Ureter (tissue), 1 donor: ENCODE measurements at regions not wholly inside any gene's neighbourhood (a gene's known extent, or its start where the extent isn't known, plus 50 kb on each side); places are given as distances from the start of the nearest gene placed in this dataset.

Experiments used
- DNase-seq: peaks from one replicate; pipeline ENCODE4 v3.0.0-alpha.2; 2020; ENCODE audit warnings: low spot score
- donor health status: DM: yes; HTN: yes; CAD: no.

- DNase-seq: no peak
Observed at GRCh38 chr6:93784794-93785693, 365.7 kb upstream of the EPHA7 start.

DNA sequence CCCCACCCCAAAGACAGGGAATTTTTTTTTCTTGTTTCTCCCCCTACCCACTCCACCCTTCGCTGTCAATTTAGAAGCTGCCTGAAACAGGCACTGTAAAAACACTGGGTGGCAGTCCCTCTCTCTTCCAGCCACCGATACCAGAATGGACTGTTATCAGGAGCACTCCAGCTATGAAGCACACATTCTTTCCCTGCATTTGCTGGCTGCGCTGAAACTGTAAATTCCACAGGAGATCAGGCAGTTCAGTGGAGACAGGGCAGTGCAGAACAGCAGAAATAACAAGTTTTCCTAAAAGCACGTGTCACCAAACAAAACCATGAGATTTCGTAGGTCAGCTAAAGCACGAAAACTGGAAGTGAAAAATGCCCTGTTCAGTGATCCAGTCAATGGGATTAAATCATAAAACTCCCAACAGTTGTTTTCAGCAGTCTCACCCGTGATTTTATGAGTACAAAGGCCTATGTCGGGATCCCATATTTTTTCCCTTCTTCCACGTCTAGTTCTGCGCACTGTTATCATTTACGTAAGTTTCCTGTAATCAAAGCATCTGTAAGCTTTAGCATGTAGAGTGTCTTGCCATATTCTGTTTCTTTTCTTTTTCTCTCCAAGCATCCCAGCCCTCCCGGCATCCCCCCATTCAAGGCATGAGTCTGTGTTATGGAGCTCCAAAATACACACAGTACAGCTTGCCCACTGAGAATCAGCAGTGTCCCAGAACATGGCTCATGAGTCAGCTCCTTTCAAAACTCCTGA, 359.9 kb upstream of the EPHA7 start:
- DNase-seq: no peak

GRCh38 chr6:93759190-93759589, 339.8 kb upstream of the EPHA7 start:
- DNase-seq: no peak

GRCh38 chr6:93751969-93752368, 332.6 kb upstream of the EPHA7 start:
- no peak for DNase-seq

DNA sequence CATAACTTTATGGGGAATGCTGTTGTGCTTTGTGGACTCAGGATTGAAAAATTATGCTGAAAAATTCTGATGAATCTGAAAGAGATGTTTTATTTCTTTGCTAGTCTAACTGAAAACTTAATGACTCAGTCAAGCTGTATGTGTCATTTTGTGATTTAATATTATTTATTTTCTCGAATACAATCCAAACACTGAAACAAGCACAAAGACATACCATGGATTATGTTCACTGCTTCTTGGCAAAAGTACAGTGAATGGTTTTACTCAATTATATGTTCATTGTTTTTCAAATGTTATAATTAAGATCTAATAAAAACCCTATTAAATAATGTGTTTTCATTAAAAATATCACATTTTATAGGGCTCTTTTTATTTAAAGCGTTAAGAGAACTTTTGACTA, 330.6 kb upstream of the EPHA7 start:
- no peak for DNase-seq

GRCh38 chr6:93749191-93749590, 329.8 kb upstream of the EPHA7 start:
- no peak for DNase-seq

- DNase-seq: no peak
Observed at GRCh38 chr6:93746892-93747291, 327.5 kb upstream of the EPHA7 start.

DNA sequence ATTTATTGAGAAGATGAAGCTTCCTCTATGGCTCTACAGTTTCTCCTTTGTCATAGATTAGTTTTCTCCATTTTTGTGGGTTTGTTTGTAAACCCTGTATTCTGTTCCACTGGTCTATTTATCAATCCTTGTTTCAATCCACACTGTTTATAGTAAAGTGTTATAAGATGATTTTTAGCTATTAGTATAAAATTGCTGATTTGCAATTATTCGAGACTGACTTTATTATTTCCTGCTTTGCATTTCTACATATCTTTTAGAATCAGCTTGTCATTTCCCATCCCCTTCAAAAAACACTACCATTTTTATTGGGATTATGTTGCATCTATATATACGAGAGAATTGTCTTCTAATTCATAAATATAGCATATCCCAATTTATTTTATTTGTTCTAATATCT, 325.9 kb upstream of the EPHA7 start:
- no peak for DNase-seq

DNA sequence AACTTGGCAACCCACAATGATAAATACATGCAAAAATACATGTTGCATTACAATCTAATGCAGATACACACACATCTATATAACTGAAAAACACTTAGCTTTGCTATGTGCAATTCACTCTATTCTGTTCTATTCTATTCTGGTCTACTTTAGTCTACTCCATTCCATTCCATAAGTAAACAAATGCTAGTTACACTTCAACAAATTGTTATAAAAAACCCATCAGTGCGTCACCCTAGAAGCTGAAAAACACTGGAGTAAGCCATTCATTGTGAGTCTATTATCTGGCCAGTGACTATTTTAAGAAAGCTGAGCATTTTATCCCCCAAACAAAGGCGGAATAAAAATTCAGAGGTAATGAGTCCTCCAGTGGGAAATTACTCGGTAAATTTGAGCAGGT, 315.7 kb upstream of the EPHA7 start:
- no peak for DNase-seq

DNA sequence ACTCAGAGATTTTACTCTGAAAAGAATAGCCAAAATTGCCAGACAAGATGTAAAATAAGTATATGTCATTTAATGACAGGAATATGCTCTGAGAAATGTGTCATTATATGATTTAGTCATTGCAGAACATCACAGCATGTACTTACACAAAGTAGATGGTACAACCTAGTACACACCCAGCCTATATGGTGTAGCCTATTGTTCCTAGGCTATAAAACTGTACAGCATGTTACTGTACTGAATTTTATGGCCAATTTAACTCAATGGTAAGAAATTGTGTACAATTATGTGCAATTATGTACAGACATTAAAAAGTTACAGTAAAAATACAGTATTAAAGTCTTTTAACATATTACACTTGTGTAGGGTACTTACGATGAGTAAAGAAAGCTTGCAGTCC, 311.9 kb upstream of the EPHA7 start:
- DNase-seq: no peak

DNA sequence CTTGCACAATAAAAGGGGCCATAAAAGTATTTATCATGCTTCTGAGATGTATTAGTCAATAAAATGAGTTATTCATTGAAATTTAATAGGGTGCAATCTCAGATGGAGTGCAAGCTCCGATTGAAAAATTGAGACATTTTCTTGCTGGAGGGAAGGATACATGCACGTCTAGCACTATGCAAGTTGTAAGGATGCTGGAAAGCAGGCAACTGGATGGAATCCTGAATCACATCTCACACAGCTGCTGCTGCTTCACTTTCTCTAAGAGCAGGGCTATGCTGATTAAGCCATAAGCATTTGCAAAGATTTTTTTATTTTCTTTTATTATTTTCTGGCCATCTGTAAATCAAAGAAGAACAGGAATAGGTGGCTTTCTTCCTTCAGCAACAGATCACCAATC, 308.8 kb upstream of the EPHA7 start:
- DNase-seq: no peak

GRCh38 chr6:93727447-93727846, 308.1 kb upstream of the EPHA7 start:
- DNase-seq: no peak

GRCh38 chr6:93721386-93722048, 302.2 kb upstream of the EPHA7 start:
- no peak for DNase-seq

DNA sequence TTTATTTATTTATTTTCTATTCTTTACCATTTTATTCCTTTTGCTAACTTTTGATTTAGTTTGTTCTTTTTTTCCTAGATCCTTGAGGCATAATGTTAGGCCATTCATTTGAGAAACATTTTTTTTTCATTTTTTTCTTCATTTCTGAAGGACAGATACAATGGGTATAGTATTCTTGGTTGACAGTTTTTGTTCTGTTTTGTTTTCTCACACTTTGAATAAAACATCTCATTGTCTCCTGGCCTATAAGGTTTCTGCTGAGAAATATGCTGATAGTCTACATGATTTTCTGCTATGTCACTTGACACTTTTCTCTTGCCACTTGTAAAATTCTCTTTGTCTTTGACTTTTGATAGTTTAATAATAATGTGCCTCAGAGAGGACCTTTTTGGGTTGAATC, 294.6 kb upstream of the EPHA7 start:
- no peak for DNase-seq

DNA sequence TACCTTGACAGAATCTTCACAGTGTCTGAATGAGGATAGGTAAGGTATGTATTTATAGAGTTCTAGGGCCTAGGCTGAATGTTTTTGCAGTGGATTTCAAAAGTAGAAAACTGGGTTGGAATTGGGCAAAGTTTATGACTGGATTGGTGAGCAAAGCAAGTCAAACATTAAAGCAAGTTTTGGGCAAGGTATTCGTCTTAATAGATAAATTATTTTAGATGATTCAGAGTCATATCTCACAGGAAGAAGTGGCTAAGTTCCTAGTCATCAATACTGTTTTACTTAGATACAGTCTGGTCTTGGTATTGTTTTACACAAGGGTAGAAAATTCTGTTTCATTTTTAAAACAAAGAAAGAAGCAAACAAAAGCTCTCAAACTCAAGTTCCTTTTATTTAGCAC, 284.1 kb upstream of the EPHA7 start:
- DNase-seq: no peak

GRCh38 chr6:93701526-93701925, 282.2 kb upstream of the EPHA7 start:
- DNase-seq: no peak

DNA sequence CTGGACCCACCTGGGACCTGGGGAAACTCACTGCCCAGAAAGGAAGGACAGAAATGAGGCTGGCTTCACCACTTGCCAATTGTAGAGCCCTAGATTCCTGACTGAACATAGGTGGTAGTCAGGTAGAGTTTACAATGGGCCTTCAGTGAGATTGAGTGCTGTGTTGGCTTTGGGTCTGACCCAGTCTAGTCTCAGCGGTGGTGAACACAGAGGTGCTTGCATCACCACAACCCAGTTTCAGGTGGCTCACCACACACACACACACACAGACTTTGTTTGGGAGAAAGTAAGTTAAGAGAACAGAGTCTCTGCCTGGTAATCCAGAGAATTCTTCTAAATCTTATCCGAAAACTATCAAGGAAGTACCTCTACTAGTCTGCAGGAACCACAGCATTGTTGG, 266.1 kb upstream of the EPHA7 start:
- DNase-seq: no peak

- no peak for DNase-seq
Observed at GRCh38 chr6:93684339-93684738, 265.0 kb upstream of the EPHA7 start.

DNA sequence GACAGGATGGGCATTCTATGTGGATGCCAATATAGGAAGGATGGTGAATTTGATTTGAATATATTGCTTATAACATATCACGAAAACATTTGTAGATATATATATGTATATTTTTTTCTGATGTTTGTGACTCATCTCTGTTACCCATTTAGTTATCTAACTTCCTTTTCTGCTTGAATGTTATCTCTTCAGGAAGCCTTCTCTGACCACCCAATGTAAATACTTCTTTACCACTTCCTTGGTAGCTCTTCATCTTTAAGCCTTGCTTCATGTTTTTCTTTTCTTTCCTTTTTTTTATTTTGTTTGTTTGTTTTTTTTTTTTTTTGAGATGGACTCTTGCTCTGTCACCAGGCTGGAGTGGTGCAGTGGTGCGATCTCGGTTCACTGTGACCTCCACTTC, 260.5 kb upstream of the EPHA7 start:
- no peak for DNase-seq

DNA sequence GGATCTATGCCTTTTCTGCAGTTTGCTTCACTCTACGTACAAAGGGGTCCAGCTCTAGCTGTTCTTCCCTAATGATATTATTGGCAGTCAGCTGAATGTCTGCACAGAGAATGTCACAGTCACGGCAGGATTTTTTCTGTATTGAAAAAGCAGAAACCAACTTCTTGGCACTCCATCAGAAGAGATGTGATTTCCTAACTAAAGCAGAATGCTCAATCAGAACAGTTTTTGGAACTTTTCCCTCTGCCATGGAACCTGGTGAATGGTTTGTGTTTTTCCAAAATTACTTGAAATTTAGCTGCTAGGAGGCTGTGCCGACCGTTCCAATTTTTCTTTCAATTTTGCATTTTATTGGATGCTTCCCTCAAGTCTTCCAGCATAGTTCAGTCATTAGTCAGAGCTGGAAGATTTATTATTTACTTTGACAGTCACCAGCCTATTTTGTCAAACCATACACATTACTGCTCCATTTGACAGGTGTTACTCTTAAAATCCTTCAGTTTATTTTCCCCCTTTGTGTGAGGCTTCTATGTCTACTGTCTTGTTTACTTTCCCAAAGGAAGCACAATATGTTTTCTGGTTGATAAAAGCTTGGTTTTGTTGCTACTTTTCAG, 259.6 kb upstream of the EPHA7 start:
- DNase-seq: no peak

DNA sequence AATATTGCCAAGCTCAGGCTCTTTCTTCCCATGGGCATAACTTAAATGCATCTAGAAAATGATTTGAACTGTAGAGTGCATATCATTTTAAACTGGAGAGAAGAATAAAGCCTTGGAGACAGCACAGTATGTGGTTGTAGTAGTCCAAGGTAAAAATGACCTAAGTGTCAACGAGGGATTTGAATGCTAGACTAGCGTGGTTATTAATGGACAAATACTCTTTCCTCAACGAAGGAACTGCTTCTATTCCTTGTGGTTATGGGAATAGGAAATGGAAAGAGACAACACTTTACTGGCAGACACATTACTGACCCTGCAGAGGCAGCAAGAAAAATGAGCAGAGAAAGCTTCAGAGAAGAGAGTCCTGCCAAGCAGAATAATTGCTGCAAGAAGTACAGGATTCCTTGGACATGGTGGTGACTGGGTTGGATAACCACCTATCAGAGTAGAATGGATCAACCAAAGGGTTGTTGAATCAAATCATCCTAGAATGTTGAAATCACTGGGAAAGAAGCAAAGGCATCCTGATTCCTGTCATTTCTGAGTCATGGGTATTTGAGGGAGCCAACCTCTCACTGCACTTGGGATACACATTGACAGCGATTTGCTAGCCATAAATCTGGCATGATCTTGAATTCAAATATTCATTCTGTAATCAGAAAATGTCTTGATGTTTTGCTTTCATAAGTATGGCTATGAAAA, 258.1 kb upstream of the EPHA7 start:
- no peak for DNase-seq

DNA sequence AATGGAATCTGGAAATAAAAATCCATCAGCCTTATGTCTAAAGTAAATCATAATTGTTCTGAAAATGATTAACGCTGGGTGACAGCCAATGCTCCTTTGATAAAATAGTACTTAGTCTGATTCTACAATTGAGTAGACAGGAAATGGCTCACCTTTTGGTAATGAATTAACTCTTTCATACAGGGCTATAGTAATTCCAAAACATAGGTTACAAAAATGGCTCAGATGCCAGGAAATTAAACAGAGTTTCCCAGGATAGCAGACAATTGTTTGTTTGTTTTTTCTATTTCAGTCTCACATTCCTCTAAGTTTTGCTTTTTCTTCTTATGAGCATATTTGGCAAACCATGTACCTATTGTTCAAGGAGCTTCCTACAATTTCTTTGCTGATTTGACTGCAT, 257.2 kb upstream of the EPHA7 start:
- no peak for DNase-seq
